NCI-H2029 treated with DMSO at 0.1 percent for 48 hours (cell line): ENCODE measurements at regions not wholly inside any gene's neighbourhood (a gene's known extent, or its start where the extent isn't known, plus 50 kb on each side); places are given as distances from the start of the nearest gene placed in this dataset.

Experiments used
- DNase-seq: peaks from one replicate; lab custom pipeline; 2025; lab: John Stamatoyannopoulos, UW

GRCh38 chr5:97591781-97592180 is 408.7 kb upstream of the RIOK2 start:
- DNase-seq: no peak

GRCh38 chr5:97600486-97600885 is 417.4 kb upstream of the RIOK2 start:
- no peak for DNase-seq

- DNase-seq: no peak
These were observed 418.6 kb upstream of the RIOK2 start for GRCh38 chr5:97601651-97602050.

- DNase-seq: no peak
These were observed 423.5 kb upstream of the RIOK2 start for GRCh38 chr5:97606531-97606930.

GRCh38 chr5:97608501-97608900 is 425.5 kb upstream of the RIOK2 start:
- DNase-seq: no peak

- no peak for DNase-seq
These were observed 435.7 kb upstream of the RIOK2 start for GRCh38 chr5:97618721-97619120.

GRCh38 chr5:97623441-97623840 is 440.4 kb upstream of the RIOK2 start:
- no peak for DNase-seq

- DNase-seq: no peak
These were observed 441.8 kb upstream of the RIOK2 start for GRCh38 chr5:97624886-97625285.

- DNase-seq: no peak
These were observed 444.2 kb upstream of the RIOK2 start for GRCh38 chr5:97627272-97627671.

- DNase-seq: no peak
These were observed 445.0 kb upstream of the RIOK2 start for GRCh38 chr5:97628031-97628430.

- DNase-seq: no peak
These were observed 445.8 kb upstream of the RIOK2 start for GRCh38 chr5:97628807-97629206.

GRCh38 chr5:97629276-97629675 is 446.2 kb upstream of the RIOK2 start:
- no peak for DNase-seq

- no peak for DNase-seq
These were observed 452.5 kb upstream of the RIOK2 start for GRCh38 chr5:97635553-97635952.

- DNase-seq: no peak
These were observed 453.7 kb upstream of the RIOK2 start for GRCh38 chr5:97636766-97637165.

- DNase-seq: no peak
These were observed 458.0 kb upstream of the RIOK2 start for GRCh38 chr5:97641081-97641480.

- DNase-seq: no peak
These were observed 461.2 kb upstream of the RIOK2 start for GRCh38 chr5:97644206-97644605.

- DNase-seq: no peak
These were observed 461.8 kb upstream of the RIOK2 start for GRCh38 chr5:97644896-97645295.

- DNase-seq: no peak
These were observed 474.2 kb upstream of the RIOK2 start for GRCh38 chr5:97657239-97657638.

- DNase-seq: no peak
These were observed 475.3 kb upstream of the RIOK2 start for GRCh38 chr5:97658116-97658900.

GRCh38 chr5:97666783-97667182 is 483.7 kb upstream of the RIOK2 start:
- no peak for DNase-seq

- no peak for DNase-seq
These were observed 487.4 kb upstream of the RIOK2 start for GRCh38 chr5:97670447-97670846.

- DNase-seq: no peak
These were observed 493.6 kb upstream of the RIOK2 start for GRCh38 chr5:97676608-97677007.

- no peak for DNase-seq
These were observed 511.0 kb upstream of the RIOK2 start for GRCh38 chr5:97694091-97694490.

- DNase-seq: no peak
These were observed 531.4 kb upstream of the RIOK2 start for GRCh38 chr5:97714424-97714823.
